ENCODE measurements at regions not wholly inside any gene's neighbourhood (a gene's known extent, or its start where the extent isn't known, plus 50 kb on each side); places are given as distances from the start of the nearest gene placed in this dataset.

DNA sequence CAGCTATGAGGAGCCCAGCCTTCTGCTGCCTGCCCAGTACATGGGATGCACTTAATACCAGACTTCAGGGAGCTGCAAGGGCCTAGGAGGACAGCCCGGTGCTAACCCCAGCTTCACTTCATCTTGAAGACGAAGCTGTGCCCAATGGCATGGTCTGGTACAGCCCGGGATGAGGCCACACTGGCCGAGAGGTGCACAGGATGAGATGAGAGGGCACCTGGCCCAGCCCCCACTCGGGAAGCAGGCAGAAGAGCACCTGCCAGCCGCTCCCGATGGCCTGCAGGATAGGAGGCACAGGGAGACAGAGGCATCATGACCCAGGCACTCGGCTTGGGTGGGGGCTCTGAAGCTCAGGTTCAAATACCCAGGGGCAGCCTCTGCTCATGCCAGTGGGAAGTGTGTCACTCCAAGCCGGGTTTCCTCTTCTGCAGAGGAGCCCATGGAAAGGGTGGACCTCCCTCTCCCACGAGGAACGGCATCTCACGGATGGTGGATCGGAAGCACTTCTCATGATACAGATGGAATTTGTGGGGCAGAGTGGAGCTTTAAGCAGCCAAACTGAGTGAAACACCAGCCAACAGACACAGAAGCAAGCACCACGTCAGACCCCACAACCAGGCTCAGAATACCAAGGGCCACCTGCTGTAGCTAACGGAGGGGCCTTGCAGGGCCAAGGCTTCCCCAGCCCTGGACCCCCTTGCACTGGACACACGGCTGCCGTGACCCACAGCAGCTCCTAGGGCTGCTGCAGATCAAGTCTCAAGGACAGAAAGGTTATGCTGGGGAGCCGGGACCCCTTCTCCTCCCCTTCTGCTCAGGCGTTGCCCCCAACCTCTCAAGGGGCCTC, 875.2 kb downstream of the BRD1 start:
- DNase-seq (ENCODE audit: insufficient read length, low spot score) (no peak), FAIRE-seq (no peak)
- TF ChIP-seq TAF1 (IDR thresholded peaks at IDR 0.05; ENCODE audit: low read depth, low read length), result no peak
- TF ChIP-seq SPI1 (IDR thresholded peaks at IDR 0.05; ENCODE audit: low read depth, low read length), result no peak
- TF ChIP-seq POLR2A (IDR thresholded peaks at IDR 0.05; ENCODE audit: low read depth, low read length), result no peak
- no peak for TF ChIP-seq POU2F2 (IDR thresholded peaks at IDR 0.05; ENCODE audit: low read depth, low read length)
- TF ChIP-seq PAX5 (IDR thresholded peaks at IDR 0.05; ENCODE audit: insufficient read depth, low read length, severe bottlenecking), result no peak
- TF ChIP-seq POLR2AphosphoS5 (IDR thresholded peaks at IDR 0.05; ENCODE audit: low read depth, low read length), result no peak

DNA sequence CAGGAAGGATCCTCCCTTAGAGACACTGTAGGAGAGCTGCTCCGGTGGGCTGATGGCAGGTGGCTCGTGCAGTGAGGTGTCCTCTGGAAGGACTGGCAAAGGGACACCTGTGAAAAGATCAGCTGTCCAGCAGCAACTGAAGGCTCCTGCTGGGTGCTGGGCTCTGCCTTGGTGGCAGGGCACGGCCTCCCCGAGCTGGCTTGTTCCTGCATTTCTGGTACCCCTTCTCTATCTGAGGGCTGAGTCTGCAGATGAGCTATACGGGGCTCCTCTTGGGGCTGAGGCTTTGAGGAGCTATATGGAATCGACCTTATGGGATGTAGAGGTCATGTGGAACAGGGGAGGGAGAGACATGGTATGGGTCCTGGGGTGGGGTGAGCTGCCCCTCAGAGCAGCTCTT, 875.8 kb downstream of the BRD1 start:
- TF ChIP-seq POU2F2 (IDR thresholded peaks at IDR 0.05; ENCODE audit: low read depth, low read length) (no peak), PAX5 (IDR thresholded peaks at IDR 0.05; ENCODE audit: insufficient read depth, low read length, severe bottlenecking) (no peak), POLR2A (IDR thresholded peaks at IDR 0.05; ENCODE audit: low read depth, low read length) (no peak), POLR2AphosphoS5 (IDR thresholded peaks at IDR 0.05; ENCODE audit: low read depth, low read length) (no peak), TAF1 (IDR thresholded peaks at IDR 0.05; ENCODE audit: low read depth, low read length) (no peak), SPI1 (IDR thresholded peaks at IDR 0.05; ENCODE audit: low read depth, low read length) (no peak)
- DNase-seq (ENCODE audit: insufficient read length, low spot score) (no peak), FAIRE-seq (no peak)

DNA sequence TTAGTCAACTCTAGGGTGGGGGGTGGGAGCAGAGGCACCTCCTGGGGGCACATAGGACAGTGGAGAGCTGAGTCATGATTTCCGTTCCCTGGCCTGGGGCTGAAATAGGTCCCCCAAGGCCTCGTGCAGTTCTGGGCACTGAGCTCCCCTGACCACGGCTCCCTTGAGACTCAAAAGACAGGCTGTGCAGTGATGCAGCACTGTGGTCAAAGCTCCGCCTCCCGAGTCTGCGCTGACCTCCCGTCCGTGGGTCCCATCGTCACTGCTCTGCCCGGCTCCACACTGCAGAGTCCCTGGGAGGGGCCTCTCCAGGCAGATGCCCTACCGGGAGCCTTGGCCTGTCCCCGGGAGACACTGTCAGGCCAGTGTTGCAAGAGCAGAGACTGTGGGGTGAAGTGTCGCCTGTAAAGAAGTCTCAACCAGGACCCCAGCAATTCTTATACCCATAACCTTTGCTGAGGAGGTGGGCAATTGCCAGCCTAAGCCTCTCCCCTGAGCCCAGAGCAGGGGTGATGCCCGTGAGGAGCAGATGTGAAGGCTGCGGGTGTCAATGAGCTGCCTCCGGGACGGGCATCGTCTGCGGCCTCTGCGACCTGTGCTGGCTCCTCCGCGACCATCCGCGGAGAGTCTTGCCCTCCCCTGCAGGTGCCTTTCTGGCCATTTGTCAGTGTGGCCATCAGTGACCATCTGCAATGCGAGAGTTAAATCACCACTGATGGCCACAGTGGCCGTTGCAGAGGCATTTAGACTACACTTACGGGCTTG, 877.3 kb downstream of the BRD1 start:
- FAIRE-seq (no peak), DNase-seq (ENCODE audit: insufficient read length, low spot score) (no peak)
- TF ChIP-seq SPI1 (IDR thresholded peaks at IDR 0.05; ENCODE audit: low read depth, low read length) (no peak), POLR2A (IDR thresholded peaks at IDR 0.05; ENCODE audit: low read depth, low read length) (no peak), PAX5 (IDR thresholded peaks at IDR 0.05; ENCODE audit: insufficient read depth, low read length, severe bottlenecking) (no peak), POLR2AphosphoS5 (IDR thresholded peaks at IDR 0.05; ENCODE audit: low read depth, low read length) (no peak), POU2F2 (IDR thresholded peaks at IDR 0.05; ENCODE audit: low read depth, low read length) (no peak), TAF1 (IDR thresholded peaks at IDR 0.05; ENCODE audit: low read depth, low read length) (no peak)

DNA sequence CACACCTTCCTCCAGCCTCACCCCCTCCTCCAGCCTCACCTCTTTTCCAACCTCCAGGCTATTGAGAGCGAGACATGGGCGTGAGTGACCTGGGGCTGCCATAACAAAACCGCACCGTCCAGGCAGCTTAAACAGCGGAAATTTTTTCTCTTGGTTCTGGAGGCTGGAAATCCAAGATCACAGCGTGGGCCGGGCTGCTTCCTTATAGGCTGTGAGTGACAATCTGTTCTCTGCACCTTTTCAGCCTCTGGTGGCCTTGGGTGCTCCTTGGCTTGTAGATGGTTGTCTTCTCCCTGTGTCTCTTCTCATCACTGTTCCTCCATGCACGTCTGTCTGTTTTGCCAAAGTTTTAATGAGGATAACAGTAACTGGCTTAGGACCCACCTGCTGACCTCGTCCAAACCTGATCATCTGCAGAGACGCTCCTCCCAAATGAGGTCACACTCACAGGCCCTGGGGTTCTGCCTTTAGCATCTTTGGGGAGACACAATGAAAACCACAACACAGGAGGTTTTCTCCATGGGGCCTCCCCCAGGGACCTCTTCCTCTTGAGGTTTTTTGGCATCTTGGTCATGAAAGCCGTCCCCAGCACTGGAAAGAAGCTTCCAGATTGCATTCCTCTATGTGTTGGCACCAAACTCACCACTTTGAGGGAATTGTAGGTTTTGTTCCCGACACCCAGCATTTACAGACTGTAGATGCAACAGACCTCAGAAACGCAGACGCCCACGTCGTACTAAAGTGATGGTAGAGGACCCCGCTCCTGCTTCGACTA, 878.1 kb downstream of the BRD1 start:
- FAIRE-seq (no peak), DNase-seq (ENCODE audit: insufficient read length, low spot score) (no peak)
- TF ChIP-seq POLR2A (IDR thresholded peaks at IDR 0.05; ENCODE audit: low read depth, low read length) (no peak), POU2F2 (IDR thresholded peaks at IDR 0.05; ENCODE audit: low read depth, low read length) (no peak), TAF1 (IDR thresholded peaks at IDR 0.05; ENCODE audit: low read depth, low read length) (no peak), POLR2AphosphoS5 (IDR thresholded peaks at IDR 0.05; ENCODE audit: low read depth, low read length) (no peak), PAX5 (IDR thresholded peaks at IDR 0.05; ENCODE audit: insufficient read depth, low read length, severe bottlenecking) (no peak), SPI1 (IDR thresholded peaks at IDR 0.05; ENCODE audit: low read depth, low read length) (no peak)

DNA sequence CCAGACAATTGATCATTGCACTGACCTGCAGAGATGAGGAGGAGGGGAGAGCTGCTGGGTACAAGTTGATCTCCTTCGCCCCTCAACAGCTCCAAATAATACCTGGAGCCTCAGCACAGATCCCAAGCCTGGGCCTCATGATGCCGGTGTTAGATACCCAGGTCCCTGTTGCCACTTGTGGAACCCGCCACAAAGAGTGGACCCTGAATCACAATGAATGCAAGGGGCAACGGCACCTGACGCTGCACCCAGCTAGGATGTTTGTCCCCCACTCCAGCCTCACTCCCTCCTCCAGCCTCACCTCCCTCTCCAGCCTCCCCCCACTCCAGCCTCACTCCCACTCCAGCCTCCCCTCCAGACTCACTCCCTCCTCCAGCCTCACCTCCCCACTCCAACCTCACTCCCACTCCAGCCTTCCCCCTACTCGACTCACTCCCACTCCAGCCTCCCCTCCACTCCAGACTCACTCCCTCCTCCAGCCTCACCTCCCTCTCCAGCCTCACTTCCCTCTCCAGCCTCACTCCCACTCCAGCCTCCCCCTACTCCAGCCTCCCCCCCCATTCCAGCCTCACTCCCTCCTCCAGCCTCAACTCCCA, 879.0 kb downstream of the BRD1 start:
- TF ChIP-seq POU2F2 (IDR thresholded peaks at IDR 0.05; ENCODE audit: low read depth, low read length), result no peak
- TF ChIP-seq TAF1 (IDR thresholded peaks at IDR 0.05; ENCODE audit: low read depth, low read length), result no peak
- no peak for TF ChIP-seq PAX5 (IDR thresholded peaks at IDR 0.05; ENCODE audit: insufficient read depth, low read length, severe bottlenecking)
- FAIRE-seq, result no peak
- no peak for DNase-seq (ENCODE audit: insufficient read length, low spot score)

DNA sequence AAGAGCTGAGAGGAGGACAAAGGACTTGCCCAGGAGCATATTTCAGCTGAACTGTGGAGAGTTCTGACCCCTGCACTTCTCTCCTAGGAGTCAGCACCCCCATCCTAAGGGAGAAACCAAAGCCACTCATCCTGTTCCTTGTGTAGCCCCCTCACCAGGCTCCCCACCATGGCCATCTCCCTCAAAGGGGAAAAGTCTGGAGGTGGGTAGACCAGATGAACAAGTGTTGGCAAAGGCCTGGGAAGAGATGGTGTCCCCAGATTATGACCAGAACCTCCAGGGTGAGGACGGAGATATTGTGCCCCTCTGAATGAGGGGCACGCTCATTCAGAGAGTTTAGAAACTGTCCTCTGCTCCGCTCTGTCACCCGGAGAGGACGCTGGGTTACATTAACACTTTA, 880.0 kb downstream of the BRD1 start:
- no peak for FAIRE-seq
- DNase-seq (ENCODE audit: insufficient read length, low spot score), result no peak
- TF ChIP-seq POU2F2 (IDR thresholded peaks at IDR 0.05; ENCODE audit: low read depth, low read length), result no peak
- no peak for TF ChIP-seq PAX5 (IDR thresholded peaks at IDR 0.05; ENCODE audit: insufficient read depth, low read length, severe bottlenecking)
- no peak for TF ChIP-seq SPI1 (IDR thresholded peaks at IDR 0.05; ENCODE audit: low read depth, low read length)
- TF ChIP-seq POLR2AphosphoS5 (IDR thresholded peaks at IDR 0.05; ENCODE audit: low read depth, low read length), result no peak
- TF ChIP-seq TAF1 (IDR thresholded peaks at IDR 0.05; ENCODE audit: low read depth, low read length), result no peak

DNA sequence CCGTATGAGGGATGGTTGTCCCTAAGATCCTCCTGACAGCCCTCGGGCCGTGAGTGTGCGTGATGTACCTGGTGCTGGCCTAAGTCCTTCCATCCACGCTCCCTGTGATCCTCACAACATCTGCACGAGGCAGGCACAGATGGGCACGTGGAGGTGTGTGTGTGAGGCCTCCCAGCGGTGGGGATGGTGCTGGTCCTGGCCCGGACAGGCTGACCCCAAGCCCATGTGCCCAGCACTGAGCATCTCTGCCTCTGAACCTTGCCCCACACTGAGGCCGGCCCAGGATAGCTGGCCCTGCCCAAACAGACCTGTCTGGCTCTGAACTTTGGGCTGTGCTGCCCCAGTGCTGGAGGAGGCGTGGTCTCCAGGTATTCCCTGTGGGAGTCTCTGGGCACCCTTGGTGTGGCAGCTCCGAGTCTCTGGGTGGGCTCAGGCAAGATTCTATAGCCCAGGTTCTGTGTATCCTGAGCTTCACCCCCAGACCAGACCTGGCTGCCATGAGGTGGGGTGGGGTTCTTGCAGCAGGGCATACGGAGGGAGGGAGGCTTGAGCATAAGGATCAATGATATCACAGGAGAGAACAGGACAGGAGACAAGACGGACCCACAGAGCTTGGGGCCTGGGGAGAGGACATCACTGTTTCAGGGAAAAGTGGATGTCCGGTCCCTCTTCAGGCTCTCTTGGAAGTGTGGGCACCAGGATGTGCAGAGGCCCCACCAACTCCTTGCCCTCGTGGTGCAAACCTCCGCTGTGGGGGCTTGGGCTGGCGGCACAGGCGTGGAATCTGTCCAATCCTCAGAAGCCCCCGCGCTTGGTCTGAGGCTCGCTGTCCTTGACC, 881.8 kb downstream of the BRD1 start:
- FAIRE-seq, result no peak
- no peak for DNase-seq (ENCODE audit: insufficient read length, low spot score)
- TF ChIP-seq PAX5 (IDR thresholded peaks at IDR 0.05; ENCODE audit: insufficient read depth, low read length, severe bottlenecking) (no peak), POU2F2 (IDR thresholded peaks at IDR 0.05; ENCODE audit: low read depth, low read length) (no peak), SPI1 (IDR thresholded peaks at IDR 0.05; ENCODE audit: low read depth, low read length) (no peak), TAF1 (IDR thresholded peaks at IDR 0.05; ENCODE audit: low read depth, low read length) (no peak), POLR2AphosphoS5 (IDR thresholded peaks at IDR 0.05; ENCODE audit: low read depth, low read length) (no peak), POLR2A (IDR thresholded peaks at IDR 0.05; ENCODE audit: low read depth, low read length) (no peak)

All from GM12891 (cell line).